ENCODE measurements at regions not wholly inside any gene's neighbourhood (a gene's known extent, or its start where the extent isn't known, plus 50 kb on each side); places are given as distances from the start of the nearest gene placed in this dataset.

GRCh38 chr2:199100326-199101110 lies 357.2 kb downstream of the SATB2 start:
- TF ChIP-seq CTCF (IDR thresholded peaks at IDR 0.05) = no peak
- TF ChIP-seq ZNF232 (CRISPR knock-in tag; IDR thresholded peaks at IDR 0.05) = no peak
- no peak for TF ChIP-seq ZNF317 (CRISPR knock-in tag; IDR thresholded peaks at IDR 0.05; ENCODE audit: borderline replicate concordance, low read depth)
- TF ChIP-seq, protein P1, sequence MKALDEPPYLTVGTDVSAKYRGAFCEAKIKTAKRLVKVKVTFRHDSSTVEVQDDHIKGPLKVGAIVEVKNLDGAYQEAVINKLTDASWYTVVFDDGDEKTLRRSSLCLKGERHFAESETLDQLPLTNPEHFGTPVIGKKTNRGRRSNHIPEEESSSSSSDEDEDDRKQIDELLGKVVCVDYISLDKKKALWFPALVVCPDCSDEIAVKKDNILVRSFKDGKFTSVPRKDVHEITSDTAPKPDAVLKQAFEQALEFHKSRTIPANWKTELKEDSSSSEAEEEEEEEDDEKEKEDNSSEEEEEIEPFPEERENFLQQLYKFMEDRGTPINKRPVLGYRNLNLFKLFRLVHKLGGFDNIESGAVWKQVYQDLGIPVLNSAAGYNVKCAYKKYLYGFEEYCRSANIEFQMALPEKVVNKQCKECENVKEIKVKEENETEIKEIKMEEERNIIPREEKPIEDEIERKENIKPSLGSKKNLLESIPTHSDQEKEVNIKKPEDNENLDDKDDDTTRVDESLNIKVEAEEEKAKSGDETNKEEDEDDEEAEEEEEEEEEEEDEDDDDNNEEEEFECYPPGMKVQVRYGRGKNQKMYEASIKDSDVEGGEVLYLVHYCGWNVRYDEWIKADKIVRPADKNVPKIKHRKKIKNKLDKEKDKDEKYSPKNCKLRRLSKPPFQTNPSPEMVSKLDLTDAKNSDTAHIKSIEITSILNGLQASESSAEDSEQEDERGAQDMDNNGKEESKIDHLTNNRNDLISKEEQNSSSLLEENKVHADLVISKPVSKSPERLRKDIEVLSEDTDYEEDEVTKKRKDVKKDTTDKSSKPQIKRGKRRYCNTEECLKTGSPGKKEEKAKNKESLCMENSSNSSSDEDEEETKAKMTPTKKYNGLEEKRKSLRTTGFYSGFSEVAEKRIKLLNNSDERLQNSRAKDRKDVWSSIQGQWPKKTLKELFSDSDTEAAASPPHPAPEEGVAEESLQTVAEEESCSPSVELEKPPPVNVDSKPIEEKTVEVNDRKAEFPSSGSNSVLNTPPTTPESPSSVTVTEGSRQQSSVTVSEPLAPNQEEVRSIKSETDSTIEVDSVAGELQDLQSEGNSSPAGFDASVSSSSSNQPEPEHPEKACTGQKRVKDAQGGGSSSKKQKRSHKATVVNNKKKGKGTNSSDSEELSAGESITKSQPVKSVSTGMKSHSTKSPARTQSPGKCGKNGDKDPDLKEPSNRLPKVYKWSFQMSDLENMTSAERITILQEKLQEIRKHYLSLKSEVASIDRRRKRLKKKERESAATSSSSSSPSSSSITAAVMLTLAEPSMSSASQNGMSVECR (CRISPR knock-in tag; IDR thresholded peaks at IDR 0.05; ENCODE audit: borderline replicate concordance) = no peak
- no peak for TF ChIP-seq ZNF263 (CRISPR knock-in tag; IDR thresholded peaks at IDR 0.05; ENCODE audit: low read depth)
- no peak for TF ChIP-seq RELA (CRISPR knock-in tag; IDR thresholded peaks at IDR 0.05; ENCODE audit: borderline replicate concordance)
- no peak for TF ChIP-seq ZNF138 (CRISPR knock-in tag; conservative IDR thresholded peaks at IDR 0.05)
- no peak for TF ChIP-seq ESRRA (CRISPR knock-in tag; IDR thresholded peaks at IDR 0.05; ENCODE audit: borderline replicate concordance)

Measured in WTC11 (cell line).